ENCODE measurements at regions not wholly inside any gene's neighbourhood (a gene's known extent, or its start where the extent isn't known, plus 50 kb on each side); places are given as distances from the start of the nearest gene placed in this dataset.

- TF ChIP-seq, protein P1, sequence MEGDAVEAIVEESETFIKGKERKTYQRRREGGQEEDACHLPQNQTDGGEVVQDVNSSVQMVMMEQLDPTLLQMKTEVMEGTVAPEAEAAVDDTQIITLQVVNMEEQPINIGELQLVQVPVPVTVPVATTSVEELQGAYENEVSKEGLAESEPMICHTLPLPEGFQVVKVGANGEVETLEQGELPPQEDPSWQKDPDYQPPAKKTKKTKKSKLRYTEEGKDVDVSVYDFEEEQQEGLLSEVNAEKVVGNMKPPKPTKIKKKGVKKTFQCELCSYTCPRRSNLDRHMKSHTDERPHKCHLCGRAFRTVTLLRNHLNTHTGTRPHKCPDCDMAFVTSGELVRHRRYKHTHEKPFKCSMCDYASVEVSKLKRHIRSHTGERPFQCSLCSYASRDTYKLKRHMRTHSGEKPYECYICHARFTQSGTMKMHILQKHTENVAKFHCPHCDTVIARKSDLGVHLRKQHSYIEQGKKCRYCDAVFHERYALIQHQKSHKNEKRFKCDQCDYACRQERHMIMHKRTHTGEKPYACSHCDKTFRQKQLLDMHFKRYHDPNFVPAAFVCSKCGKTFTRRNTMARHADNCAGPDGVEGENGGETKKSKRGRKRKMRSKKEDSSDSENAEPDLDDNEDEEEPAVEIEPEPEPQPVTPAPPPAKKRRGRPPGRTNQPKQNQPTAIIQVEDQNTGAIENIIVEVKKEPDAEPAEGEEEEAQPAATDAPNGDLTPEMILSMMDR (IDR thresholded peaks at IDR 0.05; ENCODE audit: insufficient read depth, low read length): peak; percentile 89
- no peak for TF ChIP-seq REST (IDR thresholded peaks at IDR 0.05; ENCODE audit: insufficient replicate concordance, low read depth)
- no peak for TF ChIP-seq POLR2AphosphoS5 (IDR thresholded peaks at IDR 0.05; ENCODE audit: low read depth)
Observed at GRCh38 chr20:40160097-40160550, 528.9 kb downstream of the MAFB start.
